A549 (cell line): ENCODE measurements at regions not wholly inside any gene's neighbourhood (a gene's known extent, or its start where the extent isn't known, plus 50 kb on each side); places are given as distances from the start of the nearest gene placed in this dataset.

Source experiments
- ATAC-seq, 2 experiments: fragments of 200-7000 bp in 1 of 2; fragments of >200 bp in 1 of 2; cut with Nextera tagmentation in 1 of 2; cut with Tn5 transposase in 1 of 2; 3 replicates each; pipeline versions ENCODE4 v1.8.0 to v1.9.1; 2018 to 2020; ENCODE audit warnings: mild to moderate bottlenecking in 1 of 2, moderate library complexity in 1 of 2
- CTCF ChIA-PET: fragments of 300-600 bp; sonication (Branson Sonifier 250); formaldehyde crosslinking; extraction: SDS; loops from one replicate; lab custom pipeline; 2021; ENCODE audit warnings: antibody characterized with exemption, inconsistent platforms; lab: Yijun Ruan, JAX
- POLR2A ChIA-PET: fragments of 350-600 bp; formaldehyde crosslinking; extraction: SDS; loops from one replicate; lab custom pipeline; 2021; ENCODE audit warnings: antibody characterized with exemption, inconsistent platforms; lab: Yijun Ruan, JAX
- DNase-seq, 2 experiments: peaks; one replicate each; pipeline versions ENCODE4 v3.0.0 to v3.0.0-alpha.2; 2011 to 2016; ENCODE audit warnings: low read depth in 1 of 2, low spot score in 1 of 2
- FAIRE-seq: peaks from 2 replicates; lab custom pipeline; 2011; peaks lifted over from hg19 to GRCh38; lab: Jason Lieb, UNC
- H3K27ac ChIP-seq, 2 experiments: fragments of >200 bp; sonication (Bioruptor Twin); formaldehyde crosslinking; 3 replicates each; pipeline ENCODE4 v1.5.1; 2016 to 2017
- H3K4me1 ChIP-seq: fragments of >200 bp; sonication (Bioruptor Twin); formaldehyde crosslinking; 3 replicates; pipeline ENCODE4 v1.6.1; 2016
- H3K4me2 ChIP-seq: fragments of >200 bp; sonication (Bioruptor Twin); formaldehyde crosslinking; 3 replicates; pipeline ENCODE4 v1.6.1; 2016
- H3K4me3 ChIP-seq: fragments of >200 bp; sonication (Bioruptor Twin); formaldehyde crosslinking; 3 replicates; pipeline ENCODE4 v1.5.1; 2016
- H3K9me3 ChIP-seq: fragments of >200 bp; sonication (Bioruptor Twin); formaldehyde crosslinking; 3 replicates; pipeline ENCODE4 v1.6.1; 2016
- CBX8 ChIP-seq: fragments of 200-600 bp; sonication (generic); IDR thresholded peaks from 2 replicates; pipeline ENCODE4 v1.6.1; 2016
- CEBPB ChIP-seq, 2 experiments: fragments of >200 bp in 1 of 2; sonication (Bioruptor Twin) in 1 of 2; formaldehyde crosslinking in 1 of 2; IDR thresholded peaks; 2 replicates each; pipeline ENCODE4 v1.6.1; 2012 to 2016
- E2F6 ChIP-seq: IDR thresholded peaks from 2 replicates; pipeline ENCODE4 v1.6.1; 2012; ENCODE audit warnings: low read depth, borderline replicate concordance
- EP300 ChIP-seq, 2 experiments: fragments of >200 bp; sonication (Bioruptor Twin); formaldehyde crosslinking; IDR thresholded peaks; 2 replicates in 1 of 2; 3 replicates in 1 of 2; pipeline ENCODE4 v1.6.1; 2016 to 2017
- ESRRA ChIP-seq: fragments of 150-350 bp; IDR thresholded peaks from 2 replicates; pipeline ENCODE4 v1.6.1; 2014; ENCODE audit warnings: mild to moderate bottlenecking, low read length, borderline replicate concordance
- FOSB ChIP-seq: fragments of 250-450 bp; sonication (Bioruptor Pico); IDR thresholded peaks from 2 replicates; pipeline ENCODE4 v1.5.0; 2020; ENCODE audit warnings: mild to moderate bottlenecking, moderate library complexity
- FOXS1 ChIP-seq: fragments of 250-450 bp; sonication (Bioruptor Pico); IDR thresholded peaks from 2 replicates; pipeline ENCODE4 v1.5.0; 2020; ENCODE audit warnings: mild to moderate bottlenecking, moderate library complexity
- GATA3 ChIP-seq: IDR thresholded peaks from 2 replicates; pipeline ENCODE4 v1.6.1; 2012; ENCODE audit warnings: borderline replicate concordance
- HDAC2 ChIP-seq: fragments of 200-600 bp; sonication (generic); IDR thresholded peaks from 2 replicates; pipeline ENCODE4 v1.6.1; 2016
- HOXA7 ChIP-seq: fragments of 250-450 bp; sonication (Bioruptor Pico); IDR thresholded peaks from 2 replicates; pipeline ENCODE4 v1.5.0; 2020; ENCODE audit warnings: mild to moderate bottlenecking, moderate library complexity
- HOXB5 ChIP-seq: fragments of 250-450 bp; sonication (Bioruptor Pico); IDR thresholded peaks from 2 replicates; pipeline ENCODE4 v1.5.0; 2020; ENCODE audit warnings: mild to moderate bottlenecking, moderate library complexity
- JUN ChIP-seq, 2 experiments: fragments of >200 bp; sonication (Bioruptor Twin); formaldehyde crosslinking; IDR thresholded peaks; 2 replicates in 1 of 2; 3 replicates in 1 of 2; pipeline ENCODE4 v1.6.1; 2016 to 2017
- KDM1A ChIP-seq: fragments of 200-600 bp; sonication (generic); IDR thresholded peaks from 2 replicates; pipeline ENCODE4 v1.6.1; 2016; ENCODE audit warnings: low read depth, mild to moderate bottlenecking
- KDM5A ChIP-seq: fragments of 200-600 bp; sonication (generic); IDR thresholded peaks from 2 replicates; pipeline ENCODE4 v1.6.1; 2016; ENCODE audit warnings: antibody characterized with exemption, mild to moderate bottlenecking
- MAFK ChIP-seq: fragments of 450-650 bp; IDR thresholded peaks from 2 replicates; pipeline ENCODE4 v1.6.1; 2014; ENCODE audit not compliant: partially characterized antibody
- MAX ChIP-seq: IDR thresholded peaks from 2 replicates; pipeline ENCODE4 v1.6.1; 2012
- MAZ ChIP-seq: fragments of 150-350 bp; IDR thresholded peaks from 2 replicates; pipeline ENCODE4 v1.6.1; 2014; ENCODE audit warnings: antibody characterized with exemption, low read depth, low read length, borderline replicate concordance
- NR3C1 ChIP-seq: fragments of >200 bp; sonication (Bioruptor Twin); formaldehyde crosslinking; IDR thresholded peaks from 3 replicates; pipeline ENCODE4 v1.6.1; 2017
- POLR2A ChIP-seq: IDR thresholded peaks from 2 replicates; pipeline ENCODE4 v1.6.1; 2012; ENCODE audit warnings: mild to moderate bottlenecking, low read length
- RAD21 ChIP-seq, 2 experiments: fragments of >200 bp in 1 of 2; sonication (Bioruptor Twin) in 1 of 2; formaldehyde crosslinking in 1 of 2; IDR thresholded peaks in 1 of 2; conservative IDR thresholded peaks in 1 of 2; 2 replicates in 1 of 2; 3 replicates in 1 of 2; pipeline ENCODE4 v1.6.1; 2012 to 2018; ENCODE audit warnings: inconsistent platforms in 1 of 2
- RARB ChIP-seq: fragments of 250-450 bp; sonication (Bioruptor Pico); IDR thresholded peaks from 2 replicates; pipeline ENCODE4 v1.8.0; 2021; ENCODE audit warnings: mild to moderate bottlenecking, moderate library complexity
- TFCP2L1 ChIP-seq: fragments of 250-450 bp; sonication (Bioruptor Pico); IDR thresholded peaks from 2 replicates; pipeline ENCODE4 v1.5.0; 2021; ENCODE audit warnings: mild to moderate bottlenecking
- ZFP36 ChIP-seq: fragments of 450-650 bp; IDR thresholded peaks from 2 replicates; pipeline ENCODE4 v1.6.1; 2014; ENCODE audit warnings: borderline replicate concordance; ENCODE audit not compliant: partially characterized antibody
- WGBS: methylation state at CpG from one replicate; pipeline ENCODE4 v1.1.6; 2017; ENCODE audit errors: missing lambda C conversion rate; 5-methylcytosine and 5-hydroxymethylcytosine counted together
- TF ChIP-seq, protein P1 (sequence below): fragments of 250-450 bp; sonication (Bioruptor Pico); IDR thresholded peaks from 2 replicates; pipeline ENCODE4 v1.5.0; 2021; ENCODE audit warnings: mild to moderate bottlenecking, moderate library complexity, borderline replicate concordance
- TF ChIP-seq, protein P2 (sequence below): IDR thresholded peaks from 2 replicates; pipeline ENCODE4 v1.6.1; 2012

DNA sequence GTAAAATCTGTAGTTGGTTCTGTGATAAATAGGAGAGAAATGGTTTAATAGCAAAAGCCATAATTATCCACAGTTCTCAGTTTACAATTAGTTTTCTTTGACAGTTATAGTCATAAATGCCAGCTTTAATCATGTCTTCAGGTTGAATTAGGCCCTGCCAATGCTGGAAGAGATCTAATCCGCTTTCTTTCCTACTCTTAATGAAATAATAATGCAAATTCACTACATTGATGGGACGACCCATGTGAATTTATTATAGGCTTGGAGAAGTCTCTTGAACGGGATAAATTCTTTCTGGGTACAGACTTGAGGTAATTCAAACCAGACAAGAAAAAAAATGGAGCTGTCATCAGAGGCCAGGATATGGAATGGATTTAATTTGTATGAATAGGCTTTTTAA lies 950.4 kb downstream of the EFNA5 start:
- no peak overlapping the region for H3K27ac ChIP-seq
- POLR2A ChIA-PET, result no interaction called here
- CTCF ChIA-PET, result interaction anchor here (0.9 kb wide), 1 partner anchor 11 kb away, joined by 3 read pairs; no protein-coding TSS in a partner anchor
- no peak overlapping the region for H3K4me3 ChIP-seq
- no peaks in the 10 kb centered on the region for H3K9me3 ChIP-seq
- TF ChIP-seq ZFP36 (no peak), MAX (no peak), HDAC2 (no peak), GATA3 (no peak), HOXB5 (CRISPR knock-in tag) (no peak), MAZ (no peak), NR3C1 (no peak), RAD21 (conservative IDR thresholded peaks at IDR 0.05 in 1 of 2, IDR thresholded peaks at IDR 0.05 in 1 of 2) (no peak), KDM5A (no peak), MAFK (no peak), FOSB (CRISPR knock-in tag) (no peak), KDM1A (no peak), E2F6 (no peak), RARB (CRISPR knock-in tag) (no peak), ESRRA (no peak), CEBPB (IDR thresholded peaks at IDR 0.05) (no peak), POLR2A (no peak)
- TF ChIP-seq, protein P1, sequence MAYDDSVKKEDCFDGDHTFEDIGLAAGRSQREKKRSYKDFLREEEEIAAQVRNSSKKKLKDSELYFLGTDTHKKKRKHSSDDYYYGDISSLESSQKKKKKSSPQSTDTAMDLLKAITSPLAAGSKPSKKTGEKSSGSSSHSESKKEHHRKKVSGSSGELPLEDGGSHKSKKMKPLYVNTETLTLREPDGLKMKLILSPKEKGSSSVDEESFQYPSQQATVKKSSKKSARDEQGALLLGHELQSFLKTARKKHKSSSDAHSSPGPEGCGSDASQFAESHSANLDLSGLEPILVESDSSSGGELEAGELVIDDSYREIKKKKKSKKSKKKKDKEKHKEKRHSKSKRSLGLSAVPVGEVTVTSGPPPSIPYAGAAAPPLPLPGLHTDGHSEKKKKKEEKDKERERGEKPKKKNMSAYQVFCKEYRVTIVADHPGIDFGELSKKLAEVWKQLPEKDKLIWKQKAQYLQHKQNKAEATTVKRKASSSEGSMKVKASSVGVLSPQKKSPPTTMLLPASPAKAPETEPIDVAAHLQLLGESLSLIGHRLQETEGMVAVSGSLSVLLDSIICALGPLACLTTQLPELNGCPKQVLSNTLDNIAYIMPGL (CRISPR knock-in tag), result no peak
- TF ChIP-seq, protein P2, sequence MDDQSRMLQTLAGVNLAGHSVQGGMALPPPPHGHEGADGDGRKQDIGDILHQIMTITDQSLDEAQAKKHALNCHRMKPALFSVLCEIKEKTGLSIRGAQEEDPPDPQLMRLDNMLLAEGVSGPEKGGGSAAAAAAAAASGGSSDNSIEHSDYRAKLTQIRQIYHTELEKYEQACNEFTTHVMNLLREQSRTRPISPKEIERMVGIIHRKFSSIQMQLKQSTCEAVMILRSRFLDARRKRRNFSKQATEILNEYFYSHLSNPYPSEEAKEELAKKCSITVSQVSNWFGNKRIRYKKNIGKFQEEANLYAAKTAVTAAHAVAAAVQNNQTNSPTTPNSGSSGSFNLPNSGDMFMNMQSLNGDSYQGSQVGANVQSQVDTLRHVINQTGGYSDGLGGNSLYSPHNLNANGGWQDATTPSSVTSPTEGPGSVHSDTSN, result no peak
- no peaks in the 10 kb centered on the region for H3K4me1 ChIP-seq
- no peak for ATAC-seq
- 20% methylated on average over 3 of the region's 3 CpGs for whole genome bisulfite sequencing
- no peak overlapping the region for H3K4me2 ChIP-seq
- no peak for FAIRE-seq
- DNase-seq, result no peak

DNA sequence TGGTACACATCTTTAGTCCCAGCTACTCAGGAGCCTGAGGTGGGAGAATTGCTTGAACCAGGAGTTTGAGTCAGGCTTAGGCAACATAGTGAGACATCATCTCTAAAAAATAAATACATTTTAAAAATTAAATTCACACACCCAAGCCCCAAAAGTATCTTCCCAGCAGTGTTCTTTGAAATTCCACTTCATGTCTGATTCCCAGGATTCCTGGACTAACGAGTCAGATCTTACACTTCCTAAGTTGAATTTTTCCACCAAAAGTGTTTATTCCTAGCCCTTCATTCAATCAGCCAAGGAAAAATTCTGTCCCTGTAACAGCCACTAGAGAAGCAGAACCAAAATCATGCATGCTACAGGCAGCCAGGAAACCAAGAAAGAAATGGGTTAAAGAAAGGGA lies 970.9 kb downstream of the EFNA5 start:
- Histone ChIP-seq H3K27ac (no peak overlapping the region), H3K4me1 (no peaks in the 10 kb centered on the region), H3K4me3 (no peak overlapping the region), H3K9me3 (no peaks in the 10 kb centered on the region), H3K4me2 (no peak overlapping the region)
- ATAC-seq, result no peak
- POLR2A ChIA-PET, result no interaction called here
- TF ChIP-seq KDM5A (no peak), FOXS1 (CRISPR knock-in tag) (no peak), JUN (IDR thresholded peaks at IDR 0.05) (no peak), ZFP36 (no peak), RAD21 (conservative IDR thresholded peaks at IDR 0.05 in 1 of 2, IDR thresholded peaks at IDR 0.05 in 1 of 2) (no peak), ESRRA (no peak), CBX8 (no peak), HOXA7 (CRISPR knock-in tag) (no peak), TFCP2L1 (no peak), HOXB5 (CRISPR knock-in tag) (no peak), EP300 (IDR thresholded peaks at IDR 0.05) (no peak)
- TF ChIP-seq, protein P2, result no peak
- no peak for DNase-seq
- FAIRE-seq, result no peak
- CTCF ChIA-PET, result no interaction called here
- 71% methylated on average over 1 of the region's 1 CpG for WGBS
